Panc1 (cell line): ENCODE measurements at regions not wholly inside any gene's neighbourhood (a gene's known extent, or its start where the extent isn't known, plus 50 kb on each side); places are given as distances from the start of the nearest gene placed in this dataset.

Experiments used
- POLR2AphosphoS5 ChIP-seq: IDR thresholded peaks from 2 replicates; pipeline ENCODE4 v1.6.1; 2012; ENCODE audit warnings: mild to moderate bottlenecking, low read depth, low read length, moderate library complexity
- SIN3A ChIP-seq: IDR thresholded peaks from 2 replicates; pipeline ENCODE4 v1.6.1; 2012; ENCODE audit warnings: low read depth, mild to moderate bottlenecking, low read length, moderate library complexity, borderline replicate concordance; ENCODE audit not compliant: insufficient read depth
- TF ChIP-seq, protein P1 (sequence below): fragments of 450-650 bp; IDR thresholded peaks from 2 replicates; pipeline ENCODE4 v1.5.1; 2017; ENCODE audit warnings: mild to moderate bottlenecking

DNA sequence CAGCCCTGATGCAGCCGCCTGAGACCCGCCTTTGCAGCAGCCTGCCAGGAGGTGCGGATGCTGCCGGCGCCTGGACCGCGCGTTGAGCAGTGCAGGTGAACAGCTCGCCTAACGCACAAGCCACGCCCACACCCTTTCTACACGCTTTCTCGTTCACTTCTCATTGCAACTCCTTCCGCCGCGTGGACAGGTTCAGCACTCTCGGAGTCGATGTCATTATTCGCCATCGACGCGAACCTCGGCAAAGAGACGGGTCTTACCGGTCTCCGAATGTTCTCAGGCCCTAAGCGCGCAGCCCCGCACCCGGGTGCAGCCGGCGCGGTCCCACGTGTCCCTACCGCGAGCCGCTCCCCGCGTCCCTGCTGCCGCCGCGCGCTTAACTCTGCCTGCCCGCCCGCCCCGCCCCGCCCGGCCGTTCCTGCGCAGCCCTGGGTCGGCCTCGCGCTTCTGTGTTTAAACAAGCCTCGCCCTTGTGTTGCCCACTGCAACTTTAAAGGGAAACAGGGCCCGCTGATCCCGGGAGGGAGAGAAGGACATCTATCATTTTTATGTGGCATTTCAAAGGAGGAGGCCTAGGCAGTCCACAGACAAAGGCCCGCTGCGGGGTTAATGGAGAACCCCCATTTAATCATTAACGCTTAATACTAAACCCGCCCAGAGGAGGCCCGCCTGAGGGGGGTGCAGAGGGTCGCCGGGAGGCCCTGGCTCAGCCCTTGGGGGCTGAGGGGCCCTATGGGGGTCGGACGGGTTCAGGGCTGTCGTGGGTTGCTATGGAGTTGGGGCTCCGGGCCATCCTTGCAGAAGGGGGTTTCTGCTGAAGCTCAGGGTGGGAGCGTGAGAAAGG lies 128.5 kb downstream of the WDR11 start:
- TF ChIP-seq, protein P1, sequence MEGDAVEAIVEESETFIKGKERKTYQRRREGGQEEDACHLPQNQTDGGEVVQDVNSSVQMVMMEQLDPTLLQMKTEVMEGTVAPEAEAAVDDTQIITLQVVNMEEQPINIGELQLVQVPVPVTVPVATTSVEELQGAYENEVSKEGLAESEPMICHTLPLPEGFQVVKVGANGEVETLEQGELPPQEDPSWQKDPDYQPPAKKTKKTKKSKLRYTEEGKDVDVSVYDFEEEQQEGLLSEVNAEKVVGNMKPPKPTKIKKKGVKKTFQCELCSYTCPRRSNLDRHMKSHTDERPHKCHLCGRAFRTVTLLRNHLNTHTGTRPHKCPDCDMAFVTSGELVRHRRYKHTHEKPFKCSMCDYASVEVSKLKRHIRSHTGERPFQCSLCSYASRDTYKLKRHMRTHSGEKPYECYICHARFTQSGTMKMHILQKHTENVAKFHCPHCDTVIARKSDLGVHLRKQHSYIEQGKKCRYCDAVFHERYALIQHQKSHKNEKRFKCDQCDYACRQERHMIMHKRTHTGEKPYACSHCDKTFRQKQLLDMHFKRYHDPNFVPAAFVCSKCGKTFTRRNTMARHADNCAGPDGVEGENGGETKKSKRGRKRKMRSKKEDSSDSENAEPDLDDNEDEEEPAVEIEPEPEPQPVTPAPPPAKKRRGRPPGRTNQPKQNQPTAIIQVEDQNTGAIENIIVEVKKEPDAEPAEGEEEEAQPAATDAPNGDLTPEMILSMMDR = no peak
- no peak for TF ChIP-seq SIN3A
- no peak for TF ChIP-seq POLR2AphosphoS5
